Cerebellar cortex (tissue), 1 donor: ENCODE measurements at regions not wholly inside any gene's neighbourhood (a gene's known extent, or its start where the extent isn't known, plus 50 kb on each side); places are given as distances from the start of the nearest gene placed in this dataset.

Experiments used
- DNase-seq: peaks from one replicate; pipeline ENCODE4 v3.0.0-alpha.2; 2015; ENCODE audit warnings: low spot score

DNA sequence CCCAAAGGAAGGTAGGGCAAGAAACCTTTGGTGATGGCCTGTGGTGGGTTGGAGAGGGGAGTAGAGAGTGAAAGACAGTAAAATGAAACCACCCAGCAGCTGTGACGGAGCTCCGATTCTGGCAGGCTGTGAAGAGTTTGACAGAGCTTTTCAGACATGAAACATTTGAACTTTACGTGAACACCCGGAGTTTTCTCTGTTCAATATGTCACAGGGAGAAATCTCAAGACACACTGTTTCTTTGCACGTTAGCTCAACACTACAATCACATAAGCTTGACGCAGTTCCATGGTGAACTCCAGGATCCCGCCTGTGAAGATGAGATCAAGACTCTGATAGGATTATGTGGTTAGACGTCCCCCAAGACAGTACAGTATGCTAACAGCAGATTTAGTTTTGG is 79.6 kb upstream of the CDH11 start:
- DNase-seq, result no peak

DNA sequence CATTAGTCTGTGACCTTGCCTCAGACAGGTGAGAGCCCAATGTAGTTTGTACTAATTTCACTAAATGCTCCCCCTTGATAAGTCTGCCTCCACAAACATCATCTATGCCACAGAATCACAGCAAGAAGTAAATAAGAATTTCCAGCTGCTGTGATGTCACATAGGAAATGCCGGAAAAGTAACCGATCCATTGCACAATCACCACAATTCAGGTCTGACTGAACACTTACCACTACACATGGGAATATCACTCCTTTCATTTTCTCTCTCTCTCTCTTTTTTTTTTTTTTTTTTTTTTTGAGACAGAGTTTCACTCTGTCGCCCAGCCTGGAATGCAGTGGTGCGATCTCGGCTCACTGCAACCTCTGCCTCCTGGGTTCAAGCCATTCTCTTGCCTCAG is 79.0 kb upstream of the CDH11 start:
- DNase-seq, result no peak

DNA sequence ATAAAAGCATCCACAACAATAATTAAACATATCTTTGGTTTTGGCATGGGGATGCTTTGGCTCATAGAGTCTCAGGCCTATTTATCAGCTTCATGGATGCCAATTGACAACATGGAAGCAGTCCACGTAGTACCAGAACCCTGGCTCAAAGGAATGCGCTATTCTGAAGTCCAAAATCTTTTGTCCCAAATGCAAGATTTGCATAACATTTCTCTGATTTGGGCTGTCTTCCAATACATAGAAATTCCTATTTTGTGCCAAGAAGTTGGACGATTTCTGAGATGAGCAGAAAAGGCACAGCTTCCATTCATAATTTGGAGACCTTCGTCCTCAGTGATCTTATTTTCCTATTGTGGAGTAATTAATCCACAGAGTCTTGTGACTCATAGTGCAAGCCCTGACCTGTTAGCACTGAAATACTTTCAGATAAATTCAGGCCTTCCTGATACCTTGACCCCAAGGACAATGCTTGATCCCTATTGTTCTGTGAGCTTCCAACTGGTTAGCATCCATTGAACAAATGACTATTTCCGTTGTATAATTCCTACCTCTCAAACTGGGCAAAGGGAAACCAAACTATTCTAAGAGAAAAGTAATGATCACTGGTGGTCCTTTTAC is 78.4 kb upstream of the CDH11 start:
- no peak for DNase-seq

DNA sequence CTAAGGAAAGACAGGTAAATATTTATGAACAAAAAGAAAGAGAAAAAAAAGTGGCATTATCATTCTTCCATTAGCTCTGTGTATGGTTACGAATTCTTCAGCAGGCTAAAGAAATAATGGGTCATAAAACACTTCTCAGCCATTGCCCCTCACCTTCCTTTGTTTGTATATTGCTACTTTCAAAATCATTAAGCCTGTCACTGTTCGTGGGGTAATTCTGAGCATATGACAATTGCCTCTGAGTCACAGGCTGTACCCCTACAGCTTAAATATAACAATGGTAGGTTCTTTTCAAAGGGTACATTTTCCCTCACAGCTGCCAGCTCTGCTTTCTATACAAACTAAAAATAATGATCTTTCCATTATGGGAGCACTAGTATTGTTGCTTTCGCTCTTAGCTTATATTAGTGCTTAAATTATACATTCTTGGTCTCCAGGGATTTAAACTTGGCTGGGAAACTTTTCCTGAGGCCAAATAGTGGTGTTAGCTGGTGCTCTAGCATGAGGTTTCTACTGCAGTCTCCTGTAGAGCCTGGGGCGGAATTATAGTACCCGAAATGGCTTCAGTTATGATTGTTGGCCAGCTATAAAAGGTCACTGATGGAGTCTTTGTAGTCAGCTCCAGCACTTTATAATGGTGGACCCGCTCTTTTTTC is 74.7 kb upstream of the CDH11 start:
- DNase-seq, result no peak

DNA sequence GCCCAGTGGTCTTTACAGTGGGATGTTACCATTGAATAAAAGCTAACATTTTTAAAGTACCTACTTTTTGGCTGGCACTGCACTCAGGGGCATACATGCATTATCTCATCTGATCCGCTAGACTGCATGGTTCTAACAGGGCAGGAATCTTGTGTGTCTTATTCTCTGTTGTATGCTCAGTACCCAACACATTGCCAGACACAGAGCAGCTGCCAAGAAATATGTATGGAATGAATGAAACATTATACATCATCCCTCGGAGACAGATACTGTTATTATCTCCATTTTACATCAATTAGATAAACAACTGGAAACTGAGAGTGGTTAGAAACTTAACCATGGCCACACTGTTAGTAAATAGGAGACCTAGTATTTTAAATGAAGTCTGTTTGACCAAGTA is 74.1 kb upstream of the CDH11 start:
- DNase-seq, result no peak

DNA sequence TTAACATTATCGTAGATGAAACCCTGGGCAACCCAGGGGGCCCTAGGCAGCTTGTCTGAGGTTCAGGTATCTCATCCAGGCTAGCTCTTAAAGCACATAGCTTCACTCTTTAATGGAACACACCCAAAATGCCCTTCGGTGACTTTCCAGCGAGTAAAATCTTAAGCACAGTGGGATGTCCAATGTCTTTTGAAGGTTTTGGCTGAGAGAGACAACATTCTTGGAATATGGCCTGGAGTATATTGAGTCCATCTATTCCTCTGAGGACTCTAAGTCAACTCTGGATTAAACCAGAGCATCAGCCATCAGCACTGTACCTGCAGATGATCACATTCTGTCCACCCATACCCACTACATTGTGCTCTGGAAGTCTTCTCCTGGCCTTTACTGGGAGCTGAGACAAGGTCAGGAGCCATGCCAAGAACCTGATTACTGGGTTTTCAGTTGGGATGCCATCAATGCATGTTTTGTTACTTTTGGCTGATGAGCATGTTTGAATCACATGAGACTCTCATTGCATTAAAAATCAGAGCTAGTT is 63.4 kb upstream of the CDH11 start:
- no peak for DNase-seq

DNA sequence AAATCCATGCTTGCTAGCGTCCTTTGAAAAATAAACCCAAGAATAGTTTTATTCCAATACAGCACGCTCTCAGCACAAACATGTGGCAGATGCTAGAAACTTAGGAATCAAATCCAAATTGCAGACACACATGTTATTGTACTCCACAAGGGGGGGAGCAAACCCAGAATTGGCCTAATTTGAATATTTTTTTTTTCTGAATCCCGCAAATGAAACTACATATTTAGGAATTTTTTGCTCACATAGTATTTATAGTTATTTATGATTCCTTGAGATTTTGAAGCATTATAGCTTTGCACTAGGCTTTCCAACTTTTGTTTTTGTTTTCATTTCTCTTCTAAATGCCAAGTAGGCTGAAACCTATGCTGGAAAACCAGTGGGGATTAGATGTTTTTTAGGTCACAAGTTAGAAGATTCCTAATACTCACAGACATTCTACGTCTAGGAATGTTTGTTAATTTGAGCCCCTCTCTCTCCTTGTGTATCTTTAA is 59.3 kb upstream of the CDH11 start:
- no peak for DNase-seq

DNA sequence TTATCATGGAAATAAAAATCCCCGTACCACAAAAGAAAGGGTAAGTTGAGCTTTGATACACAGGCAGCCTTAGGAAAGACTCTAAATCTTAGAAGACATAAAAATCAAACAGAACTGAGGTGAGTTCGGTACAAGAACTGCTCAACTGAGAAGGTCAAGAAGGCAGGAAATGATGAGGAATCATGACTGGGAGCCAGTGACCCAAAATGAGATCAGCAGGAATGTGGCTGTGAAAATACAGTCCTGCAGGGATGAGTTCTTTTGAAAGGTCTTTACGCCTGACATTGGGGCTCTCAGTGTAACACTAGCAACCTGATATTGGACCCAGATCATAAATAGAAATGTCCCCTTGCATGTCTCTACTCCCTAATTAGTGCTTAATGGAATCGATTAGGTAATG is 56.3 kb upstream of the CDH11 start:
- DNase-seq, result no peak

DNA sequence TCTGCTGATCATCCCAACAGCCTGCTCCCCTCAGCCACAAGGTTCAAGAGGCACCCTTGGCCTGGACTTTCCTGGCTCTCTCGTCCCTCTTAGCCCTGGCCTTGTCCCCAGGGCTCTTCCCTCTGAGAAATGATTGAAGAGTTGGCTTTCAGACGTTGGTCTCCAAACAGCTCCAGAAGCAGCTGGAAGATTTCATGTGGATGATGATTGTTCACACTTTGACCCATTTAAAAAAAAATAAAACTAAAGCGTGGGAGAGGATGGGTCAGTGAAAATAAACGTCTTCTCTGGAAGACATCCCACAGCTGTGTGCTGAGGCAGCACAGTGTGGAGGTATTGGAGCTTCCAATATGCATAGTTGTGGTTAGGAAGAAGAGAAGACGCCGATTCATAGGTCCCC is 54.7 kb upstream of the CDH11 start:
- no peak for DNase-seq

DNA sequence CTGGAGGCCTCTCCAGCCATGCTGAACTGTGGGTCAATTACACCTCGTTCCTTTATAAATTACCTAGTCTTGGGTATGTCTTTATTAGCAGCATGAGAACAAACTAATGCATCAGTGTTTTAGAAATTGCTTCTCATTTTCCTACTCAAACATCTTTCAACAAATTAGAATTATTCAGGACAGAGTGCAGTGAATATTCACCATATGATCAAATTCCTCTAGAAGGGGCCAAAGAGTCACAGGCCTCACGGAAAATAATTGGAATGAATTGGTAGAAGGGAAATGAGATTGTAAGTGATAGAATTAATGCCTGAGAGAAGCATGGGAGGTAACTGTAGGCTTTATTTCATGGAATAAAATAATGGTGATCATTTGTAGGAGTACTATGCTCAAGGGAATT is 50.5 kb upstream of the CDH11 start:
- DNase-seq, result no peak
